Right lobe of liver (tissue), 4 donors: ENCODE measurements at regions not wholly inside any gene's neighbourhood (a gene's known extent, or its start where the extent isn't known, plus 50 kb on each side); places are given as distances from the start of the nearest gene placed in this dataset.

ENCODE experiments used
- CTCF ChIP-seq, 4 donors: fragments of 200-600 bp in 3 of 4; fragments of 450-650 bp in 1 of 4; IDR thresholded peaks; one replicate each; pipeline versions ENCODE4 v1.5.1 to v1.8.0; 2016 to 2022; ENCODE audit warnings: antibody characterized with exemption in 4 of 4, mild to moderate bottlenecking in 2 of 4
- POLR2A ChIP-seq: fragments of 450-650 bp; IDR thresholded peaks from one replicate; pipeline ENCODE4 v1.6.1; 2017; ENCODE audit warnings: antibody characterized with exemption, mild to moderate bottlenecking
- donor health status: DM: no; HTN: no; CAD: no.
- donor health status: DM: no; HTN: no; CAD: no.
- donor health status: DM: no; HTN: yes; CAD: no.

DNA sequence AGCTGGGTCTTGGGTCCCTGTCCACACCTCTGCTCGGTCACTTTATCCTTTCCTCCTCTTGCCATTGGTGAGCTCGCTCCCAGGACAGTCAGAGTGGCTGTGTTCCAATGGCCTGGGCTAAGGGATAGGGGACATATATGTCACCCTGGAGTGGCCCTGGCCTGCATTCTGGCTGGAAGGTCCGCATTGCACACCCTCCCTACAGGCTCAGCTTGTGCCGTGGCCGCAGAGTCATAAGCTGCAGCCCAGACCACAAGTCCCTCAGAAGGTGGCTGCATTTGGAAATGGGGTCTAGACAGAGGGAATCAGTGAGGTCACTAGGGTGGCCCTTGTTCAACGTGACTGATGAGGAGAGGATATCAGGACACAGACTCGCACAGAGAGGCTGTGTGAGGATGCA, 363.8 kb upstream of the SHH start:
- TF ChIP-seq CTCF (IDR thresholded peaks at IDR 0.05) (no peak), POLR2A (no peak)
